GM12878 (cell line): ENCODE measurements at regions not wholly inside any gene's neighbourhood (a gene's known extent, or its start where the extent isn't known, plus 50 kb on each side); places are given as distances from the start of the nearest gene placed in this dataset.

Source experiments
- ATAC-seq: fragments of 200-7000 bp; cut with Tn5 transposase; 3 replicates; pipeline ENCODE4 v1.9.1; 2020; ENCODE audit warnings: mild to moderate bottlenecking, moderate library complexity
- BruUV-seq: library from RNA; stranded (reverse); fragments of 400-500 nt; replicated peaks from 2 replicates; lab custom pipeline; 2021; lab: Mats Ljungman, UMichigan
- CTCF ChIA-PET: fragments of 300-600 bp; sonication (Branson Sonifier 250); formaldehyde crosslinking; extraction: SDS; loops from one replicate; lab custom pipeline; 2021; ENCODE audit warnings: inconsistent platforms; lab: Yijun Ruan, JAX
- POLR2A ChIA-PET: fragments of 350-600 bp; formaldehyde crosslinking; extraction: SDS; loops from one replicate; lab custom pipeline; 2021; ENCODE audit warnings: inconsistent platforms; lab: Charles Lee
- RAD21 ChIA-PET: fragments of 300-600 bp; sonication (Branson Sonifier 250); formaldehyde crosslinking; loops from one replicate; lab custom pipeline; 2023; ENCODE audit warnings: antibody characterized with exemption; ENCODE audit not compliant: unreplicated experiment; lab: Charles Lee
- SMC1A ChIA-PET: fragments of 300-600 bp; sonication (Branson Sonifier 250); formaldehyde crosslinking; loops from one replicate; lab custom pipeline; 2023; ENCODE audit not compliant: unreplicated experiment, uncharacterized antibody; lab: Charles Lee
- DNase-seq: peaks from one replicate; pipeline ENCODE4 v3.0.0-alpha.2; 2011; ENCODE audit warnings: low read depth, low spot score
- FAIRE-seq: peaks from 3 replicates; lab custom pipeline; 2011; peaks lifted over from hg19 to GRCh38; lab: Jason Lieb, UNC
- H2AFZ ChIP-seq: 2 replicates; pipeline ENCODE4 v1.6.0; 2011; ENCODE audit warnings: low read depth, low read length, control low read depth; ENCODE audit not compliant: control insufficient read depth
- H3K27ac ChIP-seq: 2 replicates; pipeline ENCODE4 v1.5.1; 2011; ENCODE audit warnings: control low read depth; ENCODE audit not compliant: control insufficient read depth, insufficient read depth
- H3K27me3 ChIP-seq, 2 experiments: replicated peaks in 1 of 2; 2 replicates each; pipeline versions ENCODE4 v1.6.0 to v1.6.1; 2011; ENCODE audit warnings: low read length in 1 of 2; ENCODE audit not compliant: control insufficient read depth in 2 of 2, insufficient read depth in 2 of 2
- H3K36me3 ChIP-seq, 2 experiments: 2 replicates each; pipeline ENCODE4 v1.5.1; 2011; ENCODE audit warnings: low read length in 1 of 2; ENCODE audit not compliant: control insufficient read depth in 2 of 2, insufficient read depth in 2 of 2
- H3K4me1 ChIP-seq: 2 replicates; pipeline ENCODE4 v1.6.1; 2011; ENCODE audit warnings: mild to moderate bottlenecking, low read length, moderate library complexity, mixed read lengths; ENCODE audit not compliant: control insufficient read depth, insufficient read depth
- H3K4me2 ChIP-seq: 2 replicates; pipeline ENCODE4 v1.6.0; 2011; ENCODE audit warnings: control low read depth; ENCODE audit not compliant: control insufficient read depth, insufficient read depth
- H3K4me3 ChIP-seq: fragments of 200-600 bp; sonication (generic); 2 replicates; pipeline ENCODE4 v1.5.1; 2016
- H3K79me2 ChIP-seq: 2 replicates; pipeline ENCODE4 v1.6.0; 2011; ENCODE audit warnings: low read length; ENCODE audit not compliant: control insufficient read depth, insufficient read depth
- H3K9ac ChIP-seq: 2 replicates; pipeline ENCODE4 v1.8.0; 2011; ENCODE audit warnings: low read length, control low read depth, mixed read lengths; ENCODE audit not compliant: control insufficient read depth, insufficient read depth
- H3K9me3 ChIP-seq: replicated peaks from 3 replicates; pipeline ENCODE4 v1.5.1; 2011; ENCODE audit warnings: mild to moderate bottlenecking, low read length; ENCODE audit not compliant: control insufficient read depth, insufficient read depth
- H4K20me1 ChIP-seq: 2 replicates; pipeline ENCODE4 v1.6.0; 2011; ENCODE audit not compliant: control insufficient read depth, insufficient read depth
- BCL11A ChIP-seq: IDR thresholded peaks from 2 replicates; pipeline ENCODE4 v1.6.1; 2011; ENCODE audit warnings: low read depth, low read length
- MEF2A ChIP-seq: IDR thresholded peaks from 2 replicates; pipeline ENCODE4 v1.6.1; 2011; ENCODE audit warnings: low read depth, mild to moderate bottlenecking, low read length, moderate library complexity; ENCODE audit not compliant: insufficient read depth
- MTA3 ChIP-seq: IDR thresholded peaks from 2 replicates; pipeline ENCODE4 v1.6.1; 2012; ENCODE audit warnings: low read length, inconsistent platforms, borderline replicate concordance
- NRF1 ChIP-seq: conservative IDR thresholded peaks from 2 replicates; pipeline ENCODE4 v1.6.1; 2011; ENCODE audit warnings: mild to moderate bottlenecking, low read depth, low read length, improper control_type of control experiment
- SIN3A ChIP-seq: IDR thresholded peaks from 2 replicates; pipeline ENCODE4 v1.6.1; 2012; ENCODE audit warnings: low read depth, low read length, improper control_type of control experiment
- SMAD1 ChIP-seq: fragments of 450-650 bp; IDR thresholded peaks from 2 replicates; pipeline ENCODE4 v1.6.1; 2018; ENCODE audit warnings: mild to moderate bottlenecking, low read depth; ENCODE audit not compliant: partially characterized antibody
- SP1 ChIP-seq: IDR thresholded peaks from one replicate; pipeline ENCODE4 v1.6.1; 2011; ENCODE audit warnings: low read depth, low read length
- ZNF207 ChIP-seq: fragments of 450-650 bp; IDR thresholded peaks from 2 replicates; pipeline ENCODE4 v1.6.1; 2014; ENCODE audit warnings: antibody characterized with exemption, mild to moderate bottlenecking, borderline replicate concordance
- WGBS: methylation state at CpG from one replicate; pipeline ENCODE4 v1.1.6; 2016; ENCODE audit warnings: low lambda C conversion rate; ENCODE audit not compliant: insufficient replicate concordance, insufficient coverage; ENCODE audit errors: missing lambda C conversion rate; 5-methylcytosine and 5-hydroxymethylcytosine counted together
- in situ Hi-C: fragments of 300-500 bp; cut with MboI; formaldehyde crosslinking; loops from 9 replicates; pipeline ENCODE4 v1.14.3; 2018; ENCODE audit warnings: mixed read lengths
- intact Hi-C: fragments of 100-400 bp; cut with micrococcal nuclease; formaldehyde crosslinking; loops from one replicate; pipeline ENCODE4 v1.14.2; 2022; ENCODE audit not compliant: unreplicated experiment
- TF ChIP-seq, protein P1 (sequence below): IDR thresholded peaks from 2 replicates; pipeline ENCODE4 v1.6.1; 2012; ENCODE audit warnings: mild to moderate bottlenecking, low read depth, low read length
- TF ChIP-seq, protein P2 (sequence below): IDR thresholded peaks from 2 replicates; pipeline ENCODE4 v1.6.1; 2012; ENCODE audit warnings: low read depth, low read length, improper control_type of control experiment
- TF ChIP-seq, protein P3 (sequence below): fragments of 450-650 bp; IDR thresholded peaks from 2 replicates; pipeline ENCODE4 v1.6.1; 2018; ENCODE audit warnings: mild to moderate bottlenecking, low read depth, moderate library complexity; ENCODE audit not compliant: partially characterized antibody
- TF ChIP-seq, protein P4 (sequence below): fragments of 450-650 bp; IDR thresholded peaks from 2 replicates; pipeline ENCODE4 v1.6.1; 2017; ENCODE audit warnings: mild to moderate bottlenecking, moderate library complexity

DNA sequence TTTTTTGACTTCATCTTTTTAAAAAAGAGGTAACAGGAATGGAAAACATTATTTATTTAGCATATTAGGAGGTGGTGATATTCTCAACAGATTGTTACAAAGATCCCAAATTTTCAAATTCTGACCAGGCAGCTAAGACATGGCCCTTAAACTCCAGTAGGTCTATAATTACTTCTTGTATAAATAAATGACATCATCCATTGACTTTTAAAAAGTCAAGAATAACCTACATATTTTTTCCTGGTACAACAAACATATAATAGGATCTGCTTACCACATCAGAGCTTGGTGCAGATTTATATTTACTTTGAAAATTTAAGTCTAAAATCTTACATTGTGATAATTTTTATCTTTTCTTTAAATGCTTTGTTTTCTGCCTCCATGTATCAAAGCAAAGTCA is 92.2 kb upstream of the TRPM3 start (continued):
- TF ChIP-seq, protein P1, sequence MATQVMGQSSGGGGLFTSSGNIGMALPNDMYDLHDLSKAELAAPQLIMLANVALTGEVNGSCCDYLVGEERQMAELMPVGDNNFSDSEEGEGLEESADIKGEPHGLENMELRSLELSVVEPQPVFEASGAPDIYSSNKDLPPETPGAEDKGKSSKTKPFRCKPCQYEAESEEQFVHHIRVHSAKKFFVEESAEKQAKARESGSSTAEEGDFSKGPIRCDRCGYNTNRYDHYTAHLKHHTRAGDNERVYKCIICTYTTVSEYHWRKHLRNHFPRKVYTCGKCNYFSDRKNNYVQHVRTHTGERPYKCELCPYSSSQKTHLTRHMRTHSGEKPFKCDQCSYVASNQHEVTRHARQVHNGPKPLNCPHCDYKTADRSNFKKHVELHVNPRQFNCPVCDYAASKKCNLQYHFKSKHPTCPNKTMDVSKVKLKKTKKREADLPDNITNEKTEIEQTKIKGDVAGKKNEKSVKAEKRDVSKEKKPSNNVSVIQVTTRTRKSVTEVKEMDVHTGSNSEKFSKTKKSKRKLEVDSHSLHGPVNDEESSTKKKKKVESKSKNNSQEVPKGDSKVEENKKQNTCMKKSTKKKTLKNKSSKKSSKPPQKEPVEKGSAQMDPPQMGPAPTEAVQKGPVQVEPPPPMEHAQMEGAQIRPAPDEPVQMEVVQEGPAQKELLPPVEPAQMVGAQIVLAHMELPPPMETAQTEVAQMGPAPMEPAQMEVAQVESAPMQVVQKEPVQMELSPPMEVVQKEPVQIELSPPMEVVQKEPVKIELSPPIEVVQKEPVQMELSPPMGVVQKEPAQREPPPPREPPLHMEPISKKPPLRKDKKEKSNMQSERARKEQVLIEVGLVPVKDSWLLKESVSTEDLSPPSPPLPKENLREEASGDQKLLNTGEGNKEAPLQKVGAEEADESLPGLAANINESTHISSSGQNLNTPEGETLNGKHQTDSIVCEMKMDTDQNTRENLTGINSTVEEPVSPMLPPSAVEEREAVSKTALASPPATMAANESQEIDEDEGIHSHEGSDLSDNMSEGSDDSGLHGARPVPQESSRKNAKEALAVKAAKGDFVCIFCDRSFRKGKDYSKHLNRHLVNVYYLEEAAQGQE = no peak
- TF ChIP-seq NRF1 = no peak
- TF ChIP-seq MTA3 = no peak
- no peak for TF ChIP-seq BCL11A
- TF ChIP-seq, protein P2, sequence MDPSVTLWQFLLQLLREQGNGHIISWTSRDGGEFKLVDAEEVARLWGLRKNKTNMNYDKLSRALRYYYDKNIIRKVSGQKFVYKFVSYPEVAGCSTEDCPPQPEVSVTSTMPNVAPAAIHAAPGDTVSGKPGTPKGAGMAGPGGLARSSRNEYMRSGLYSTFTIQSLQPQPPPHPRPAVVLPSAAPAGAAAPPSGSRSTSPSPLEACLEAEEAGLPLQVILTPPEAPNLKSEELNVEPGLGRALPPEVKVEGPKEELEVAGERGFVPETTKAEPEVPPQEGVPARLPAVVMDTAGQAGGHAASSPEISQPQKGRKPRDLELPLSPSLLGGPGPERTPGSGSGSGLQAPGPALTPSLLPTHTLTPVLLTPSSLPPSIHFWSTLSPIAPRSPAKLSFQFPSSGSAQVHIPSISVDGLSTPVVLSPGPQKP = no peak

DNA sequence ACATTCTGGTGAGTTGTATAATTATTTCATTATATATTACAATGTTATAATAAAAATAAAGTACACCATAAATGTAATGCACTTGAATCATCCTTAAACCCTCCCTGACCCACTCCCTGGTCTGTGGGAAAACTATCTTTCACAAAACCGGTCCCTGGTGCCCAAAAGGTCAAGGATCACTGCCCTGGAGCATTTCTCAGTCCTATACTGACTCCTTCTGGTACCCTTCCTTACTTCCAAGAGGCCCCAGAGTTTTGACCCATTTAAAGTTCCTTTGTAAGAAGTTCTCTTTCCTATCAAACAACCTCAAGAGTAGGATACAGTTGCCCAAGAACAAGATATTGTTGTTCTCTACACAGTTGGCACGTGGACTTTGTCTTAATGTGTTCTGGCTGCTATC is 88.9 kb upstream of the TRPM3 start:
- no peaks in the 10 kb centered on the region for H3K27me3 ChIP-seq
- no peak overlapping the region for H3K4me3 ChIP-seq
- no peaks in the 10 kb centered on the region for H3K9me3 ChIP-seq
- no peaks in the 10 kb centered on the region for H3K4me1 ChIP-seq
- POLR2A ChIA-PET = no interaction called here
- ATAC-seq (no peak), FAIRE-seq (no peak), DNase-seq (no peak)
- BruUV-seq = no TSS peak
- CTCF ChIA-PET = no interaction called here
- no peak overlapping the region for H2AFZ ChIP-seq
- H3K36me3 ChIP-seq = no peaks in the 10 kb centered on the region
- intact Hi-C loops (no loop called here), in situ Hi-C loops (no loop called here)
- 0% methylated on average over 2 of the region's 2 CpGs for WGBS
- H4K20me1 ChIP-seq = no peaks in the 10 kb centered on the region
- H3K4me2 ChIP-seq = no peak overlapping the region
- H3K9ac ChIP-seq = no peak overlapping the region
- no peak overlapping the region for H3K27ac ChIP-seq
- no peaks in the 10 kb centered on the region for H3K79me2 ChIP-seq
- RAD21 ChIA-PET = no interaction called here
- SMC1A ChIA-PET = no interaction called here
- TF ChIP-seq, protein P3, sequence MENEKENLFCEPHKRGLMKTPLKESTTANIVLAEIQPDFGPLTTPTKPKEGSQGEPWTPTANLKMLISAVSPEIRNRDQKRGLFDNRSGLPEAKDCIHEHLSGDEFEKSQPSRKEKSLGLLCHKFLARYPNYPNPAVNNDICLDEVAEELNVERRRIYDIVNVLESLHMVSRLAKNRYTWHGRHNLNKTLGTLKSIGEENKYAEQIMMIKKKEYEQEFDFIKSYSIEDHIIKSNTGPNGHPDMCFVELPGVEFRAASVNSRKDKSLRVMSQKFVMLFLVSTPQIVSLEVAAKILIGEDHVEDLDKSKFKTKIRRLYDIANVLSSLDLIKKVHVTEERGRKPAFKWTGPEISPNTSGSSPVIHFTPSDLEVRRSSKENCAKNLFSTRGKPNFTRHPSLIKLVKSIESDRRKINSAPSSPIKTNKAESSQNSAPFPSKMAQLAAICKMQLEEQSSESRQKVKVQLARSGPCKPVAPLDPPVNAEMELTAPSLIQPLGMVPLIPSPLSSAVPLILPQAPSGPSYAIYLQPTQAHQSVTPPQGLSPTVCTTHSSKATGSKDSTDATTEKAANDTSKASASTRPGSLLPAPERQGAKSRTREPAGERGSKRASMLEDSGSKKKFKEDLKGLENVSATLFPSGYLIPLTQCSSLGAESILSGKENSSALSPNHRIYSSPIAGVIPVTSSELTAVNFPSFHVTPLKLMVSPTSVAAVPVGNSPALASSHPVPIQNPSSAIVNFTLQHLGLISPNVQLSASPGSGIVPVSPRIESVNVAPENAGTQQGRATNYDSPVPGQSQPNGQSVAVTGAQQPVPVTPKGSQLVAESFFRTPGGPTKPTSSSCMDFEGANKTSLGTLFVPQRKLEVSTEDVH = no peak
- TF ChIP-seq, protein P4, sequence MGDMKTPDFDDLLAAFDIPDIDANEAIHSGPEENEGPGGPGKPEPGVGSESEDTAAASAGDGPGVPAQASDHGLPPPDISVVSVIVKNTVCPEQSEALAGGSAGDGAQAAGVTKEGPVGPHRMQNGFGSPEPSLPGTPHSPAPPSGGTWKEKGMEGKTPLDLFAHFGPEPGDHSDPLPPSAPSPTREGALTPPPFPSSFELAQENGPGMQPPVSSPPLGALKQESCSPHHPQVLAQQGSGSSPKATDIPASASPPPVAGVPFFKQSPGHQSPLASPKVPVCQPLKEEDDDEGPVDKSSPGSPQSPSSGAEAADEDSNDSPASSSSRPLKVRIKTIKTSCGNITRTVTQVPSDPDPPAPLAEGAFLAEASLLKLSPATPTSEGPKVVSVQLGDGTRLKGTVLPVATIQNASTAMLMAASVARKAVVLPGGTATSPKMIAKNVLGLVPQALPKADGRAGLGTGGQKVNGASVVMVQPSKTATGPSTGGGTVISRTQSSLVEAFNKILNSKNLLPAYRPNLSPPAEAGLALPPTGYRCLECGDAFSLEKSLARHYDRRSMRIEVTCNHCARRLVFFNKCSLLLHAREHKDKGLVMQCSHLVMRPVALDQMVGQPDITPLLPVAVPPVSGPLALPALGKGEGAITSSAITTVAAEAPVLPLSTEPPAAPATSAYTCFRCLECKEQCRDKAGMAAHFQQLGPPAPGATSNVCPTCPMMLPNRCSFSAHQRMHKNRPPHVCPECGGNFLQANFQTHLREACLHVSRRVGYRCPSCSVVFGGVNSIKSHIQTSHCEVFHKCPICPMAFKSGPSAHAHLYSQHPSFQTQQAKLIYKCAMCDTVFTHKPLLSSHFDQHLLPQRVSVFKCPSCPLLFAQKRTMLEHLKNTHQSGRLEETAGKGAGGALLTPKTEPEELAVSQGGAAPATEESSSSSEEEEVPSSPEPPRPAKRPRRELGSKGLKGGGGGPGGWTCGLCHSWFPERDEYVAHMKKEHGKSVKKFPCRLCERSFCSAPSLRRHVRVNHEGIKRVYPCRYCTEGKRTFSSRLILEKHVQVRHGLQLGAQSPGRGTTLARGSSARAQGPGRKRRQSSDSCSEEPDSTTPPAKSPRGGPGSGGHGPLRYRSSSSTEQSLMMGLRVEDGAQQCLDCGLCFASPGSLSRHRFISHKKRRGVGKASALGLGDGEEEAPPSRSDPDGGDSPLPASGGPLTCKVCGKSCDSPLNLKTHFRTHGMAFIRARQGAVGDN = no peak
- no peak for TF ChIP-seq SP1
- no peak for TF ChIP-seq MEF2A
- no peak for TF ChIP-seq SMAD1
- TF ChIP-seq SIN3A = no peak
- TF ChIP-seq ZNF207 = no peak
